Adrenal gland (tissue), 5 donors: ENCODE measurements at regions not wholly inside any gene's neighbourhood (a gene's known extent, or its start where the extent isn't known, plus 50 kb on each side); places are given as distances from the start of the nearest gene placed in this dataset.

Experiments
- POLR2A ChIP-seq, 2 donors: fragments of 450-650 bp; IDR thresholded peaks; one replicate each; pipeline ENCODE4 v1.6.1; 2017; ENCODE audit warnings: antibody characterized with exemption in 2 of 2, mild to moderate bottlenecking in 2 of 2, moderate library complexity in 1 of 2
- TF ChIP-seq, protein P1 (sequence below), 6 experiments: fragments of 450-650 bp in 4 of 6; fragments of 200-600 bp in 2 of 6; sonication (generic) in 1 of 6; IDR thresholded peaks; 1 replicate in 5 of 6; 2 replicates in 1 of 6; pipeline versions ENCODE4 v1.5.1 to v1.8.0; 2016 to 2021; ENCODE audit warnings: antibody characterized with exemption in 6 of 6, mild to moderate bottlenecking in 2 of 6, moderate library complexity in 1 of 6
- donor health status: DM: no; HTN: no; CAD: no.

DNA sequence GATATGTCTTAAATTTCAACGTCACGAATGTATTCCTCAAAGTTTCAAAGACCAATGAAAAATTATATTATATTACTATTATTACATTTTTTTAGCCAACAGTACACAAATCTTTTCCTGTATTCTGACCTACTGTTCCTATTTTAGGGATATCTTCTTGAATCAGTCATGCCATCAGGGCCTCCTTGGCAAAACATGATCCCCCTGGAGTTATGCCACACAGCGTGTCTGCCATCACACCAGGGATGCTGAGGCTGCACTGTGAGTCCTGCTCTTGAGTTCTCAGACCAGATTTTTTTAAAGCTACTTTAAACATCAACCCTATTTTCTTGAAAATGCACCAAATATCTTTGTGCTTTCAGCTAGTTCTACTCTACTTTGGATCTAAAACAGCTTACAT lies 425.9 kb upstream of the ZNF385D start:
- TF ChIP-seq, protein P1, sequence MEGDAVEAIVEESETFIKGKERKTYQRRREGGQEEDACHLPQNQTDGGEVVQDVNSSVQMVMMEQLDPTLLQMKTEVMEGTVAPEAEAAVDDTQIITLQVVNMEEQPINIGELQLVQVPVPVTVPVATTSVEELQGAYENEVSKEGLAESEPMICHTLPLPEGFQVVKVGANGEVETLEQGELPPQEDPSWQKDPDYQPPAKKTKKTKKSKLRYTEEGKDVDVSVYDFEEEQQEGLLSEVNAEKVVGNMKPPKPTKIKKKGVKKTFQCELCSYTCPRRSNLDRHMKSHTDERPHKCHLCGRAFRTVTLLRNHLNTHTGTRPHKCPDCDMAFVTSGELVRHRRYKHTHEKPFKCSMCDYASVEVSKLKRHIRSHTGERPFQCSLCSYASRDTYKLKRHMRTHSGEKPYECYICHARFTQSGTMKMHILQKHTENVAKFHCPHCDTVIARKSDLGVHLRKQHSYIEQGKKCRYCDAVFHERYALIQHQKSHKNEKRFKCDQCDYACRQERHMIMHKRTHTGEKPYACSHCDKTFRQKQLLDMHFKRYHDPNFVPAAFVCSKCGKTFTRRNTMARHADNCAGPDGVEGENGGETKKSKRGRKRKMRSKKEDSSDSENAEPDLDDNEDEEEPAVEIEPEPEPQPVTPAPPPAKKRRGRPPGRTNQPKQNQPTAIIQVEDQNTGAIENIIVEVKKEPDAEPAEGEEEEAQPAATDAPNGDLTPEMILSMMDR (IDR thresholded peaks at IDR 0.05), result no peak
- TF ChIP-seq POLR2A (IDR thresholded peaks at IDR 0.05), result no peak
